K562 (cell line): ENCODE measurements at regions not wholly inside any gene's neighbourhood (a gene's known extent, or its start where the extent isn't known, plus 50 kb on each side); places are given as distances from the start of the nearest gene placed in this dataset.

Experiments
- ATAC-seq: fragments of 200-7000 bp; cut with Tn5 transposase; 3 replicates; pipeline ENCODE4 v1.9.1; 2020; ENCODE audit warnings: moderate library complexity
- BruUV-seq: library from RNA; stranded (reverse); fragments of 400-500 nt; replicated peaks from 2 replicates; lab custom pipeline; 2021; lab: Mats Ljungman, UMichigan
- CTCF ChIA-PET: fragments of 300-600 bp; formaldehyde crosslinking; extraction: SDS; loops from one replicate; lab custom pipeline; 2021; ENCODE audit warnings: low intra/inter-chr PET ratio; lab: Yijun Ruan, JAX
- POLR2A ChIA-PET: fragments of 300-600, 350-650 bp; sonication (Branson Sonifier 250); formaldehyde crosslinking; extraction: SDS; loops from one replicate; lab custom pipeline; 2021; ENCODE audit warnings: antibody characterized with exemption, inconsistent platforms; lab: Yijun Ruan, JAX
- DNase-seq, 4 experiments: peaks; one replicate each; pipeline versions ENCODE4 v3.0.0 to v3.0.0-alpha.2; 2011 to 2018; ENCODE audit warnings: low spot score in 3 of 4, mixed read lengths in 3 of 4; ENCODE audit errors: extremely low read depth in 1 of 4
- FAIRE-seq: peaks from 2 replicates; lab custom pipeline; 2011; peaks lifted over from hg19 to GRCh38; lab: Jason Lieb, UNC
- H2AFZ ChIP-seq: 2 replicates; pipeline ENCODE4 v1.6.0; 2011; ENCODE audit warnings: low read depth, low read length, control low read depth, inconsistent platforms
- H3K27ac ChIP-seq: fragments of 200-600 bp; 3 replicates; pipeline ENCODE4 v1.8.0; 2011; ENCODE audit warnings: low read depth, mild to moderate bottlenecking, control low read depth, inconsistent platforms, low read length, moderate library complexity, mixed read lengths; ENCODE audit errors: extremely low read depth
- H3K27me3 ChIP-seq, 2 experiments: fragments of 300-600 bp in 1 of 2; 2 replicates in 1 of 2; 3 replicates in 1 of 2; pipeline versions ENCODE4 v1.6.0 to v1.8.0; 2011; ENCODE audit warnings: inconsistent platforms in 2 of 2, low read length in 2 of 2, mild to moderate bottlenecking in 1 of 2, mixed read lengths in 1 of 2, moderate library complexity in 1 of 2; ENCODE audit not compliant: control insufficient read depth in 2 of 2, insufficient read depth in 2 of 2
- H3K36me3 ChIP-seq: fragments of 300-600 bp; 3 replicates; pipeline ENCODE4 v1.8.0; 2011; ENCODE audit warnings: mild to moderate bottlenecking, low read length, inconsistent platforms; ENCODE audit not compliant: control insufficient read depth, insufficient read depth
- H3K4me1 ChIP-seq, 2 experiments: fragments of 200-600 bp in 1 of 2; replicated peaks in 1 of 2; 2 replicates in 1 of 2; 3 replicates in 1 of 2; pipeline versions ENCODE4 v1.5.1 to v1.8.0; 2011; ENCODE audit warnings: inconsistent platforms in 2 of 2, low read length in 2 of 2, mild to moderate bottlenecking in 1 of 2, mixed read lengths in 1 of 2, moderate library complexity in 1 of 2; ENCODE audit not compliant: control insufficient read depth in 2 of 2, insufficient read depth in 2 of 2
- H3K4me2 ChIP-seq: 2 replicates; pipeline ENCODE4 v1.6.1; 2011; ENCODE audit warnings: low read length, control low read depth, inconsistent platforms, mixed read lengths; ENCODE audit not compliant: insufficient read depth
- H3K4me3 ChIP-seq: fragments of 200-600 bp; sonication (generic), shearing (Covaris generic); 2 replicates; pipeline ENCODE4 v1.5.1; 2016; ENCODE audit warnings: control low read depth, inconsistent platforms
- H3K79me2 ChIP-seq: fragments of 200-600 bp; 3 replicates; pipeline ENCODE4 v1.8.0; 2011; ENCODE audit warnings: low read length, inconsistent platforms; ENCODE audit not compliant: control insufficient read depth, insufficient read depth
- H3K9ac ChIP-seq, 2 experiments: 2 replicates each; pipeline versions ENCODE4 v1.6.0 to v1.6.1; 2011; ENCODE audit warnings: low read depth in 2 of 2, low read length in 2 of 2, control low read depth in 1 of 2, inconsistent platforms in 1 of 2, mild to moderate bottlenecking in 1 of 2, mixed read lengths in 1 of 2; ENCODE audit not compliant: insufficient read depth in 1 of 2
- H3K9me1 ChIP-seq: one replicate; pipeline ENCODE4 v1.6.0; 2011; ENCODE audit warnings: inconsistent platforms, mild to moderate bottlenecking, low read length, moderate library complexity; ENCODE audit not compliant: control insufficient read depth, insufficient read depth
- H3K9me3 ChIP-seq: replicated peaks from 2 replicates; pipeline ENCODE4 v1.5.1; 2011; ENCODE audit warnings: low read depth, low read length, inconsistent platforms; ENCODE audit not compliant: control insufficient read depth, insufficient read depth
- H4K20me1 ChIP-seq: replicated peaks from 2 replicates; pipeline ENCODE4 v1.6.1; 2011; ENCODE audit warnings: low read length, inconsistent platforms, mixed read lengths; ENCODE audit not compliant: control insufficient read depth, insufficient read depth
- HNRNPL ChIP-seq: fragments of 200-400 bp; formaldehyde crosslinking; IDR thresholded peaks from 2 replicates; pipeline ENCODE4 v1.6.1; 2017; ENCODE audit warnings: low read depth, mild to moderate bottlenecking, low read length
- KLF1 ChIP-seq: fragments of 450-650 bp; IDR thresholded peaks from 2 replicates; pipeline ENCODE4 v1.6.1; 2016; ENCODE audit warnings: missing genetic modification characterization, missing compliant biosample characterization
- KLF6 ChIP-seq: fragments of 250-450 bp; sonication (Bioruptor Pico); IDR thresholded peaks from 2 replicates; pipeline ENCODE4 v1.4.0; 2020; ENCODE audit warnings: mild to moderate bottlenecking, moderate library complexity, borderline replicate concordance
- MXI1 ChIP-seq: IDR thresholded peaks from 2 replicates; pipeline ENCODE4 v1.6.1; 2011; ENCODE audit warnings: low read depth, mild to moderate bottlenecking, improper control_type of control experiment, low read length
- SIX5 ChIP-seq, 2 experiments: IDR thresholded peaks; 2 replicates each; pipeline ENCODE4 v1.6.1; 2011; ENCODE audit warnings: low read length in 2 of 2, borderline replicate concordance in 1 of 2, low read depth in 1 of 2, mild to moderate bottlenecking in 1 of 2, moderate library complexity in 1 of 2; ENCODE audit not compliant: insufficient read depth in 1 of 2
- SREBF2 ChIP-seq: sonication (generic); formaldehyde crosslinking; IDR thresholded peaks from 2 replicates; pipeline ENCODE4 v1.4.0; 2020; ENCODE audit warnings: mild to moderate bottlenecking, missing genetic modification reagents
- ZNF695 ChIP-seq: fragments of 450-650 bp; formaldehyde crosslinking; IDR thresholded peaks from 2 replicates; pipeline ENCODE4 v1.4.0; 2020; ENCODE audit warnings: mild to moderate bottlenecking, moderate library complexity
- WGBS: fragments of 100-300 bp; shearing (Covaris generic); methylation state at CpG from one replicate; pipeline ENCODE4 v1.1.6; 2016; ENCODE audit warnings: low coverage, mixed read lengths; ENCODE audit not compliant: insufficient coverage; ENCODE audit errors: missing lambda C conversion rate; 5-methylcytosine and 5-hydroxymethylcytosine counted together
- in situ Hi-C: fragments of 300-500 bp; cut with MboI; formaldehyde crosslinking; loops from 4 replicates; pipeline ENCODE4 v1.15.0; 2018; ENCODE audit warnings: inconsistent platforms, mixed read lengths
- intact Hi-C: fragments of 100-400 bp; cut with micrococcal nuclease; formaldehyde crosslinking; loops from 2 replicates; pipeline ENCODE4 v1.14.2; 2022

GRCh38 chr3:34298653-34299052 lies 500.2 kb downstream of the PDCD6IP start:
- Histone ChIP-seq H3K4me3 (no peak overlapping the region), H2AFZ (no peak overlapping the region), H3K9me1 (no peaks in the 10 kb centered on the region), H3K4me2 (no peak overlapping the region), H3K27ac (no peak overlapping the region), H3K4me1 (no peaks in the 10 kb centered on the region)
- FAIRE-seq = no peak
- 0% methylated on average over 2 of the region's 2 CpGs for WGBS
- CTCF ChIA-PET = no interaction called here
- no peak for DNase-seq
- TF ChIP-seq KLF1 (tag) (no peak), ZNF695 (CRISPR knock-in tag) (no peak), SIX5 (IDR thresholded peaks at IDR 0.05; ENCODE audit: borderline replicate concordance in 1 of 2, insufficient read depth in 1 of 2, low read depth in 1 of 2, low read length in 2 of 2) (no peak)
- TF ChIP-seq, all 486 proteins: peak for 0
- Histone ChIP-seq H3K27me3 (no peaks in the 10 kb centered on the region), H3K79me2 (no peaks in the 10 kb centered on the region), H4K20me1 (no peaks in the 10 kb centered on the region), H3K9ac (no peak overlapping the region), H3K9me3 (no peaks in the 10 kb centered on the region), H3K36me3 (no peaks in the 10 kb centered on the region)
- intact Hi-C loops = no loop called here
- in situ Hi-C loops = no loop called here
- ATAC-seq = no peak
- BruUV-seq = no TSS peak
- POLR2A ChIA-PET = no interaction called here

- H3K4me2 ChIP-seq = no peak overlapping the region
- H3K9me1 ChIP-seq = no peaks in the 10 kb centered on the region
- no peak overlapping the region for H3K9ac ChIP-seq
- no peaks in the 10 kb centered on the region for H3K27me3 ChIP-seq
- no peaks in the 10 kb centered on the region for H3K4me1 ChIP-seq
- ATAC-seq = no peak
- 4% methylated on average over 3 of the region's 3 CpGs for WGBS
- no peaks in the 10 kb centered on the region for H3K9me3 ChIP-seq
- intact Hi-C loops (no loop called here), in situ Hi-C loops (no loop called here)
- H2AFZ ChIP-seq = no peak overlapping the region
- no peak for FAIRE-seq
- H4K20me1 ChIP-seq = no peaks in the 10 kb centered on the region
- no peak for TF ChIP-seq HNRNPL
- no peak for TF ChIP-seq SREBF2 (CRISPR knock-in tag)
- TF ChIP-seq KLF6 (CRISPR knock-in tag) = no peak
- TF ChIP-seq MXI1 = no peak
- H3K27ac ChIP-seq = no peak overlapping the region
- no TSS peak for BruUV-seq
- ChIA-PET CTCF (no interaction called here), POLR2A (interaction anchor here (0.6 kb wide), 1 partner anchor 17 kb away, joined by 3 read pairs; no protein-coding TSS in a partner anchor)
- no peaks in the 10 kb centered on the region for H3K36me3 ChIP-seq
- DNase-seq = no peak
- no peak overlapping the region for H3K4me3 ChIP-seq
- no peaks in the 10 kb centered on the region for H3K79me2 ChIP-seq
Observed at GRCh38 chr3:34300621-34301020, 502.2 kb downstream of the PDCD6IP start.
